ENCODE measurements at regions not wholly inside any gene's neighbourhood (a gene's known extent, or its start where the extent isn't known, plus 50 kb on each side); places are given as distances from the start of the nearest gene placed in this dataset.

DNA sequence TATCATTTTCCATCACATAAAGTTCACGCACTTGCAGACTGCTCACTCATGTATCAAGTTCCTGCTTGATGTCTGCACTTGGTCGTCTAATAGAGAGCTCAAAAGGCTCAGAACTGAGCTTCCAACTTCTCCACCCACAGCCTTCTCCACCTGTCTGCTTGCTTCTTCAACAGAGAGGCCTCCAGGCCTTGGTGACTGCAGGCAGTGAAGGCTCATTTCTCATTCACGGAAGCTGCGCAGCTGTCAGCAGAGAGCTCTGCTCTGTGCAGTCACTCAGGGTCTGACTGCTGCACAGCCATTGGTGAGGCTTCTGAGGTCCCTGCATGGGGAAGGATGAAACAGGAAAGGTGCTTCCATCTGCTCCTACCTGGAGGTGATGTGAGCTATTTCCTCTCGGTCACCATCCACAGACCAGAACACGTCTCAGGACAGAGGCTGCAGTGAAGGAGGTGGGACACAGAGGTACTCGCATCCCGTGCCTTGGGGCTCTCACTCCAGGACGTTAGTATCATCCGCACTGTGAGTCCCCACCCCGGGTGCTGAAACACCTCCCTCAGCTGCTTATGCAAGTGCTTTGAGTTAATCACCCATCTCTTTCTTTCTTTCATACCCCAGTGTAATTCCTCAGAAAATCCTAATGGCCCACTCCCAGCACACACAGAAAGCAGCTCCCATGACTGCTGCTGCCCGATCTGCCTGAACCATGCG, 126.2 kb downstream of the TMEM18 start:
- DNase-seq (ENCODE audit: low read depth): no peak

DNA sequence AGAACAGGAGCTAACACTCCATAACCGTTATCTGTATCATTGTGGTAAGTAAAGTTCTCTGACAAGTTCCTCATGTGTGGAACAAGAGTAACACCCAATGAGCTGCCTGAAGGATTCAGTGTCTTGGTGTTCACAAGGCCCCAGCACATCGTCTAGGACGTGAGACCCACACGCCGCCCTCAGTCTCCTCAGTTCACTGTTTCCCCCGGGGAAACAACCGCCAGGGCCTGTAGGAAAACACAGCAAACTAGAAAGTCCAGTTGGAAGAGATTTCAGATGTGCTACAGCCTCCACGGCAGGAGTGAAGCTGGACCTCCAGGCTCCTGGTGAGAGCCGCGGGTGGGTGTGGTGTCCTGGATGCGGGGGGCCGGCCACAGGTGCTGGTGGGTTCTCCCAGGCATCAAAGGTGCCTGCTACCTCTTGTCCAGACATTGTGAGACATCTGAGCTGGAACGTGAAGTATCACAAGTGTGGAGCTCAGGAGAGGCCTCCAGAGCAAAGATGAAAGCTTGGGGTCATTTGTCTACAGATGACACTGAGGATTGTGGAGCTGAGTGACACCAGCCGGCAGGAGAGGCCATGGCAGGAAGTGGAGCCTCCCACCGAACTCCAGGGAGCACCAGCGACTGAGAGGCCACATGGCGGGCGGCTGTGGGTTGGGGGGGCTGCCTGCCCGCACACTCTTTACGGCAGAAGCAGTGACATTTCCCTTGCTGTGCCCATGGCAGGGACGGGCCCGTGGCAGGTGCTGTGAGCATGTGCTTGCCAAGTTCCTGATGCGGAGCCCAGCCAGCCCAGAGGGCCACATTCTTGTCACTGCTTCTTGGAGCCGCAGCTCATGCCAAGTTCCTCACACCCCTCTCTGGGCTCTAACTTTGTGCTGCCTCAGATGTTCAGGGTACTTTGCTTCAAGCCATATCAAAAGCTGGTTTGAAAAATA, 131.2 kb downstream of the TMEM18 start:
- DNase-seq (ENCODE audit: low read depth): no peak

DNA sequence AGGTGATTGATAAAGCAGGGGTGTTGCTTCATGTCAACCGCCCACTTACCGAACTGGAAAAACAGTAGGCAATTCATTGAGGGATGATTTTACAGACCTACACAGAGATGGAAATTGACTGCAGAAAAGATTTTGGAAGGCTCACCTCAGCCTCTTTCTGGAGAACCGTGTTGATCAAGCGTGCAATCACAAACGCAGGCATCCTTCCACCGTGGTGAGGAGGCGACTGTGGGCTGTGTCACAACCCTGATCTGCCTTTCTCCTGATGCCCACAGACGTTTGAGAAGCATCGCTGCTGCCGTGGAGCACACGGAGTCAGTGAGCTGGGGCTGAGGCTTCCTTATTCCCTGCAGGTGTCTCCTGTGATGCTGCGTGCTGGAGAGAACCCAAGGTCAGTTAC, 132.0 kb downstream of the TMEM18 start:
- DNase-seq (ENCODE audit: low read depth): no peak

DNA sequence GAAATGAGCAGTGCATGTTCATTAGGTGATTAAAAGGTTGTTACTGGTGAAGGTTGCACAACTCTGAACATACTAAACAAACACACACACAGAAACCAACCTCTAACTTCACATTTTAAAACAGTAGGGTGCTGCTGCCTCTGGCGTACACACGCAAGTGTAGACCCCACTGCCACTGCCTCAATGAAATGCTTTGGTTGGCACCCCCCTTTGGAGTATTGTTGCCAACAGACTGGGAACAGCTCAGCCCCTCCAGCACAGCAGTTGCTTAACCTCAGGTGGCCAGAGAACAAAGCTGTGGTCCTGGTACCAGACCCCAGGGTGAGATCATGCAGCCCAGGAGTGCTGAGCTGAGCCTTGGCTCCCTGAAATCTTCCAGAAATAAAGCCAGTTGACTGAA, 138.6 kb downstream of the TMEM18 start:
- no peak for DNase-seq (ENCODE audit: low read depth)

DNA sequence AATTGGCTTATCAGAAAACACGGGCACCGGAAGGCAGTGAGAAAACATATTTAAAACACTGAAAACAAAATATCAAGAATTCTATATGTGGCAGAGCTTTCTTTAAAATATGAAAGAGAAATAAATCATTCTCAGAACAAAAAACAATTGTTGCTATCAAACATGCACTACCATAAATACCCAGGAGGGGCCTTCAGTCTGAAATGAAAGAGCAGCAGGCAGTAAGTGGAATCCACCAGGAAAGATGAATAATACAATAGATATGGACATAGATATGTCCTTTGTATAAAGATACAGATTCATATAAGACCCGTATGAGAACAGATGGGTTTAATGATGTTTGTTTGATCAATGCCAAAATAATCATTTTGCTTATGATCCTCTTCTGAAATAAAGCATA, 142.0 kb downstream of the TMEM18 start:
- no peak for DNase-seq (ENCODE audit: low read depth)

DNA sequence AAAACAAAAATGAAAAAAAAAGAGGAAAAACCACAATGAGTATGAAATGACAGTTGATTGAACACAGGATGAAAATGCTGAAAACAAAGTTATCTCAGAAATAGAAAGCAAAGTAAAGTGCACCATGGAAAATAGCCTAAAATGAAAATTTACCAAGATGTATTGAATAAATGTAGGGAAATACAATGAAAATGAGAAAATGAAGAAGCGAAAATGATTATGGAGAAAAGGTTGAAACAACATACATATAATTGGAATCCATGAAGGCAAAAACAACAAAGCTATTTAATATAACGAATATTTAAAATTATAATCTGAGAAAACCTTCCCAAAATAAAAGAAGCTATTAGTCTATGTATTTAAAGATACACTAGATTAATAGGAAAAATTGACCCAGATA, 147.4 kb downstream of the TMEM18 start:
- no peak for DNase-seq (ENCODE audit: low read depth)

DNA sequence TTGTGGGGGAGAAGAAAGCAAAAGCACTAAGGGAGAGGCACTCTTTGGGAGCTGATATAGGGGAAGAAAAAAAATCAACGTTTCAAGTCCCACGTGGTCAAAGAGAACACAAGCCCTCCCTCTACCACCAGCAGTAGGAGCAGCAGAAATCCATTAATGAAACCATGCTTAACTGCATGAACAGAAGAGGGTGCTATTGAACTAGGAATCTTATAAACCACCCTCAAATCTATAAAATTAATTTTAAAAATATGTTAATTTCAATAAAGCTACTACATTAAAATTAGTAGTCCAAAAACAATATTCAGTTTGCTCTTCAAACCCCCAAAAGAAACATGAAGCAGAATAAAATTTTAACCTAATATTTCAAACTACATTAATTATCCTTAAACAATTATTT, 147.8 kb downstream of the TMEM18 start:
- DNase-seq (ENCODE audit: low read depth): no peak

DNA sequence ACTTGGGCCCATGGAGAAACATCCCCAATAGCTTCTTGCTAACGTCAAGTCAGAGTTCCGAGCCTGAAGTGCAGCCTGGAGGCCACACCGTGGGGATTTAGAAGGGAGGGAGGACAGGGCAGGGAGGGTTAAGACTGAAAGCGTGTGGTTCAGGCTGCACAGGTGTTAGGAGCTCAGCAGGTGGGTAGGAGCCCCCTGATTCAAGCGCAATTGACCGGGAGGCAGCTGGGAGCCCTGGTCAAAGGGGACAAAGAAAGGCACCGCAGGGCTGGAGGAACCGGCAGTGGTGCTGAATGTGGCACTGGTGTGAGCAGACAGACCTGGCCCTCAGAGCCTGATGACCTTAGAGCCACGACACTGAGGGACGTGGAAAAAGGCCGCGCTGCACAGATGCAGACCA, 149.6 kb downstream of the TMEM18 start:
- no peak for DNase-seq (ENCODE audit: low read depth)

DNA sequence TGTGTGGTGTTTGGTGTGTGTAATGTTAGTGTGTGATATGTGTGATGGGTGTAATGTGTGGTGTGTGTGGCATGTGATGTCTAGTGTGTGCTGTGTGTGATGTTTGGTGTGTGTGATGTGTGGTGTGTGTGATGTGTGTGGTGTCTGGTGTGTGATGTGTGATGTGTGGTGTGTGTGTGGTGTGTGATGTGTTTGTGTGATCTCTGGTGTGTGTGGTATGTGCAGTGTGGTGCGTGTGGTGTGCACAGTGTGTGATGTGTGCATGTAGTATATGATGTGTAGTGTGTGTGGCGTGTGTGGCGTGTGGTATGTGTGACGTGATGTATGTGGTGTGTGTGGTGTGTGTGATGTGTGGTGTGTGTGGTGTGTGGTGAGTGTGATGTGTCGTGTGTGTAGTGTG, 150.3 kb downstream of the TMEM18 start:
- no peak for DNase-seq (ENCODE audit: low read depth)

DNA sequence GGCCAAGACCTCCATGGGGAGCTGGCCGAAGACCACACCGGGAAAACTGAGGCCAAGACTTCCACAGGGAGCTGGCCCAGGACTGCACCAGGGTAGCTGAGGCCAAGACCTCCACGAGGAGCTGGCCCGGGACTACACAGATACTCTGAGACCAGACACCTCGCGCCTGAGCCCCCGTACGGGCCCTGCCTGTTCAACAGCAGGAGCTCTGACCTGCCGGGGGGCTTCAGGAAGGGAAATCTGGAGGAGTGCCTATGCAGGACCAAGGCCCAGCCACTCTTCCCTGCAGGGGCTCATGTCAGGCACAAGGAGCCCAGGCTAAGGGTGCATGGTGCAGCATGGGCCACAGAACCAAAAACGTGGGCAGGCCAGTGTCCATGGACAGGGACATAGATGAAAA, 151.6 kb downstream of the TMEM18 start:
- no peak for DNase-seq (ENCODE audit: low read depth)

DNA sequence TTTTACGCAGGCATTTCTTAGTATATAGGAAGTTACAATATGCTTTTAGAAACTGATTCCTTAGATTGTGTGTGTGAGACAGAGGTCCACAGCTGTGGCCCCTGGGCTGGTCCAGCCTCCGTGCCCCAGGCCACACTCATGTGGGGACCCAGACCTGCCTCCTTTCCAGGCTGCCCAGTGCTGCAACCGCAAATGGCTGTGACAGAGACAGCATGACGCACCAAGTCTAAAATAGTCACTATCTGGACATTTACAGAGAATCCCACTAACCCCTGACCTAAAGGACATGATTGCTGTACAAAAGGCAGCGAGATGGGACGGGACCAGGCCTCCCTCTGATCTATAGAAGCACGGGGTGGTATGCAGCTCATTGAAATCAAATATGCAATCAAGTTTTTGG, 152.2 kb downstream of the TMEM18 start:
- DNase-seq (ENCODE audit: low read depth): no peak

DNA sequence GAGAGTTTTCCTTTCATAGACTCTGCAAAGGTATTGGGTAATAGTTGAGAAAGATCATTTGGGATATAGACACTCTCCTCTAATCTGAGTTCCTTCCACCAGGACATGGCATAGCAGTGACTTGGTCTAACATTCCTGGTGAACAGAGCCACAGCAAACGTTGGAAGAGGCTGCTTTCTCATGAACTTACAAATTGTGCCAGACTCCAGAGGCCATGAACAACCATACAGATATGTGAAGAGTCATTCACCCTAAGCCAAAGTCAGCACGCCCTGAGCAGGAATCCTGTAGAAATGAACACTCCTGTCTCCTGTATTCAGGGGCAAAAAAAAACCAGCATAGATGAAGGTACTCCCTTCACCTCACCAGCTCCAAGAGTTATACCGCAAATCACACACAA, 152.8 kb downstream of the TMEM18 start:
- no peak for DNase-seq (ENCODE audit: low read depth)

DNA sequence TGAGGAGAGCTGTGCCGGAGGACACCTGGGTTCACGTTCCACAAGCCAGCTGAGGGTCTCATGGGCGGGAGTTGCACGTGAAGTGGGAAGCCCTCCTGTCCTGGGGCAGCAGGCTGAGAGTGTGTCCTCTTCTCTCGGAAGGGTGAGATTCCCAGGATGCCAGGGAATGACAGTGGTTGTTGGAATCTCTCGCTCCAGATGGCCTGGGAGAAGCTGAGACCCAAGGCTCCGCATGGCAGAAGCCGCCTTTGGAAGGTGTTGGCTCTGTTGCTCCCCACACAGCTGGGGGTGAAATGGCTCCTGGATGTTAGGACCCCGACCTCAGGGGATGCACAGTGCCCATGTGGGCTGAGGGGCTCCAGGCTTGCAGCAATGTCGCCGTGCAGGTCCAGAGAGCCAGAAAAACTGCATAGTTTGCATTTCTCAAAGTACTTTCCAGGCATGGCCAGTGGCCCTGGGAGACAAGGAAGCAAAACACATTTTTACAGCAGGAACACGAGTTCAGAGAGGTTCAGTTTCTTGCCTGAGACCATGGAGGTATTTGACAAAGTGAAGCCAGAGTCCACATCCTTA, 153.4 kb downstream of the TMEM18 start:
- no peak for DNase-seq (ENCODE audit: low read depth)

DNA sequence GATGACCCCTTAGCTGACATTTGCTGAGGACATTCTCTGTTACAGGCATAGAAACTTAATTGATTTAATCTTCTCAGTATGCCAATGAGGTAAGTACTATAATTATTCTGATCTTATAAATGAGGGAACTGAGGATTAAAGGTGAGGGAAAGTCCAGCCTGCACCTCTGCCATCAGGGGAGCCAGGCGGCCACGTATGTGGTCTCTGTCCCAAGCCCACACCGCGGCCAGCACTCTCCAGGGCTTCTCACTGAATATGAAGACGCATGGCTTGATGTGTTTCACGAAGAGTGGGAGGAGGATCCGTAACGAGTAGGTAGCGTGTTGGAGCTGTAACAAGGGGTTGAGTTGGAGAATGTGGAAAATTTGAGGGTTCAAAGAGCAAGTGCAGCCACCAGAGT, 154.4 kb downstream of the TMEM18 start:
- DNase-seq (ENCODE audit: low read depth): no peak

DNA sequence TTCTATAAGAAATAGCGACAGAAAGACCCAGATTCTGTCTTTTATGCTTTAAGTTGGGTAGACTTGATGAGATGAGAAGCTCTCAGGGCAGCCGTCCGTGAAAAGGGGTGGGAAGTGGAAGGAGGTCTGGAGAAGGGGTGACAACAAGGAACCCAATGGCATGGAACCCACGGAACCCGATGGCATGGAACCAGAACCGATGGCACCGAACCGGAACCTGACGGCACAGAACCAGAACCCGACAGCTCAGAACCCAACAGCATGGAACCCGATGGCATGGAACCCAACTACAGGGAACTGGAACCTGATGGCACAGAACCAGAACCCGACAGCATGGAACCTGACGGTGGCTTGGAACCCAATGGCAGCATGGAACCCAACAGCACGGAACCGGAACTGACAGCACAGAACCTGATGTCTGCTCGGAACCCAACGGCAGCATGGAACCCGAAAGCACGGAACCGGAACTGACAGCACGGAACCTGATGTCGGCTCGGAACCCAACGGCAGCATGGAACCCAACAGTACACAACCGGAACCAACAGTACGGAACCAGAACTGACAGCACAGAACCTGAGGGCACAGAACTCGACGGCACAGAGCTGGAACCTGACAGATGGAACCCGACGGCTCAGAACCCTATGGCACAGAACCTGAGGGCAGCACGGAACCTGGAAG, 155.2 kb downstream of the TMEM18 start:
- DNase-seq (ENCODE audit: low read depth): no peak

DNA sequence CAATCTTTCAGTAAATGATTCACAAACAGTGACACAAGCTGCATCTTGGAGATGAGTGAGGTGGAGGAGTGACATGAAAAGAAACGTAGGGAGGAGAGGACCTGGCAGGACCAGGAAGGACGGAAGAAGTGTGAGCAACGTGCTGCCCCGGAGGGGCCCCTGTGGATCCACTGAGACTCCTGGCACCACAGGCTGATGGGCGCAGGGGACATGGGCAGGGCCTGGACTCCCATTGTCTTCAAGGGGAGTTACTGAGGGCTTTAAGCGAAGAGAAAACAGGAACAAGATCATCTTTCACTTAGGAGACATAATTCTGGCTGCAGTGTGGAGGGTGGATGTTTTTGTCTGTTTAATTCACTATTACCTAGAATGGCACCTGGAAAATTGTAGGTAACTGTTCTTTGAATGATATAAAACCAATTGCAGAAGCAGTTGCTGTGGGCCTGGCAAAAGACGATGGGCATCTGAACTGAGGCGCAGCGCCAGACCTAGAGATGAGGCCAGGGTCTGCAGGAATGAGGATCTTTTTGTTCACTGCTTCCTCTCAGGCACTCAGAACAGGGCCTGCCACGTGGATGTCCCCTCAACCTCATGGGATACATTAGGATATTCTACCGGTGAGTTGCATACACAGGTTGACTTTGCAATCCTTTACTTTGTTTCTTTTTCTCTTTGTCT, 156.4 kb downstream of the TMEM18 start:
- no peak for DNase-seq (ENCODE audit: low read depth)

DNA sequence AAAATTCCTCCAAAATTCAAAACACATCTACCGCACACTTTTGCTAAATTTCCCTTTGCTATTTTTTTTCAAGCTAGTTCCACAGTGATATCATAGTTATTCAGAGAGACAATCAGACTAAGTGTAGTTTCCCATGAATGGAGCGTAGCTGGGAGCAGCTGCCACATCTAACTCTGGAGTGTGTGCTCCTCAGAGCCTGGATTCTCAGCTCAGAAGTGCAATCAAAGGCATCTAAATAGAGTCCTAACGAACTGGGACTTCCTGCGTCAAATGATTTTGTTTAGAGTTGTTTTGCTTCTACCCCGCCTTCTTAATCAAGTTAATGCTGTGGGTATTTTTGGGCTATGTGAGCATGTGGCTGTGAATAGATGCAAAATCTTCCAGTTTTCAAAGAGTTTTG, 160.3 kb downstream of the TMEM18 start:
- no peak for DNase-seq (ENCODE audit: low read depth)

DNA sequence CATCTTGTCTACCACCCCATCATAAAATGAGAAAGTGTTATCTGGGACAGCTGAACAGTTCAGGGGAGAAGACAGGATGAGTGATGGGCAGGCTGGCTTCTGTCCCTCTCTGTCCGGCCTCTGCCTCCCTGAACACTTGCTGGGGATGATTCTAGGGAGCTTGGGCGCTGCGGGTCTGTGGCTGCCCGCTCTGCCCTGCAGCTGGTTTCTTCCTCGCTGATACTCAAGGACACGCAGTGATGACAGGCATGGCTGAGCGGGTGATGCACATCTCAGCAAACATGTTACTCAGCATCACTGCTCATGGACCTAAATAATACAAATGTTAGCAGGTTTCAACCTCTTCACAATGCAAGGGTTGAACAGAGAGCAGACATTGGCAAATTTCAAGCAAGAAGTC, 161.1 kb downstream of the TMEM18 start:
- DNase-seq (ENCODE audit: low read depth): no peak

DNA sequence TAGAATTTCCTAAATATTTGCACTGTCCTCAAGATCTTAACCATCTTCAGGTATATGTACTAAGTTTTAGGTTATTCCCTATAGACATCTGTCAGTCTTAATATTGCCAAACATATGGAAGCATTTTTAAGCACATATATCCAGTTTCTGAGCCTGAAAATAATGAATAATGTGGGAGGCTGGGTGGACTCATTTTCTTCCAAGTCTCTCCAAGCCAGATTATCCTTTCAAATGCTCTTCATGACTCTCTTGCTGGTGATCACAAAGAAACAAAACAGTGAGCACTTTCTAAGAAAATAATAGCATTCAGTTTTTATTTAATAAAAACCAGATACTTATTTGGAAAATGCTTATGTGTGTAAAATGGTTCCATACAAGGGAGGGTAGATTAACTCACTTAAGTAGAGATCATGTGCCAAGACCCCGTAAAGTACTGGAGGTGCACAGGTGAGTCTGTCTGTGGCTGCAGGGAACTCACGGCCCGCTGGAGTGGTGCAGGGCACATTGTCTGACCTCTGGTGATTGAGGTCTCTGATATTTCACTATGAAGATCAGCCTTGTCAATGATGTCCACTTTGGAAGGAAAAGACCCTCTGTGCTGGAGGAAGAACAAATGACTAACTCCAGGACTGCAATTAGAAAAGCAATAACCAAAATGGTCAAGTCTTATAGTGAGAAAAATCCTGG, 161.6 kb downstream of the TMEM18 start:
- no peak for DNase-seq (ENCODE audit: low read depth)

DNA sequence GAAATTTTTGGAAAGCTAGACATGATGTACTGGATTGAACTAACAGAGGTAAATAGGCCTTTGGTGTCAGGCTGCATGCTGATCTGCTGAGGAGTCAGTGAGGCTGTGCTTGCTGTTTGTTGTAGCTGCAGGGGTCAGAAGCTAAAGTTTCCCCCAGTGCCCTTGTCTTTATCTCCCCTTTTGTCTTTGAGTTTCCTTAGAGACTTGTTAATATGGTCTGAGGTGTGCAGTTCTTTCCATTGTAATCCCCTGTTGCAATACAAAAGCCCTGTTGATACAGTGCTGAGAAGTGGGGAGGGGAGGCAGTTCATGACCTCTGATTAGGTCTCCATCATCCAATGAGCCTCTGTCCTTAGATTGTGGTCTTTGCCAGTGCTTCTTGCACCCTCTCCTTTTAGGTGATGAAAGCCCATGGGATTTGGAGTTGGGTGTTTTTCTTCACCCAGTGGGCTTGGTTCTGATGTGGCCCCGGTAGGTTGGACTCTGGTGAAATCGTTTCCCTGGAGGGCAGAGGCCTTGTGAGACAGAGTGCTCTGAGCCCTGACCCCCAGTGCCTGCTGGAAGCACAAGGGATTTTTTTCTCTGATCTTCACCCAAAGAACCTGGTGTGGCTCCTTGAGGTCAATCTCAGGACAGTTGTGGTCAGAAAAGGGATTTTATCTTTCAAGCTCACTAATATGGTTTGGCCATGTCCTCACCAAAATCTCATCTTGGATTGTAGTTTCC, 163.1 kb downstream of the TMEM18 start:
- no peak for DNase-seq (ENCODE audit: low read depth)

DNA sequence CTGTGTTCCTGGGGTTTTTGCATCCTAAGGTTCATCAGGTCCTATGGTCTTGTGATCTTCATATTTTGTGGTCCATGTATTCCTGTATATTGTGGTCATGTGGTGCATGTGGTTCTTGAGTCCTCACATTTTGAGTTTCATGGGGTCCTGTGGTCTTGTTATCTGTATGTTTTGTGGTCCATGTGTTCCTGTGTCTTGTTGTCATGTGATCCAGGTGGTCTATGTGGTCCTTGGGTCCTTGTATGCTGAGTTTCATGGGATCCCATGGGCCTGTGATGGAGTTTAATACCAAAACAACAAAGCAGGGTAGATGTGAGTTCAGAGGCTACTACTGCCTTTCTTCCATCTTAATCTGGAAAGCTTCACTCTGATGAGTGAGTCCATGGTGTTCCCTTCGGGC, 166.4 kb downstream of the TMEM18 start:
- no peak for DNase-seq (ENCODE audit: low read depth)

All from stimulated activated CD4-positive, alpha-beta T cell treated with anti-CD3 and anti-CD28 coated beads, Interleukin-2, amount 100 ng/mL, for 4 hours (primary cell).